GM12865 (cell line): ENCODE measurements at regions not wholly inside any gene's neighbourhood (a gene's known extent, or its start where the extent isn't known, plus 50 kb on each side); places are given as distances from the start of the nearest gene placed in this dataset.

Source experiments
- DNase-seq: peaks from one replicate; pipeline ENCODE4 v3.0.0; 2010; ENCODE audit warnings: low read depth
- H3K4me3 ChIP-seq: 2 replicates; pipeline ENCODE4 v1.5.1; 2011; ENCODE audit warnings: mild to moderate bottlenecking, low read depth, low read length, control low read depth
- TF ChIP-seq, protein P1 (sequence below): IDR thresholded peaks from 2 replicates; pipeline ENCODE4 v1.5.1; 2011; ENCODE audit warnings: low read length, control low read depth, low read depth, inconsistent platforms; ENCODE audit not compliant: insufficient read depth; ENCODE audit errors: missing control alignments

DNA sequence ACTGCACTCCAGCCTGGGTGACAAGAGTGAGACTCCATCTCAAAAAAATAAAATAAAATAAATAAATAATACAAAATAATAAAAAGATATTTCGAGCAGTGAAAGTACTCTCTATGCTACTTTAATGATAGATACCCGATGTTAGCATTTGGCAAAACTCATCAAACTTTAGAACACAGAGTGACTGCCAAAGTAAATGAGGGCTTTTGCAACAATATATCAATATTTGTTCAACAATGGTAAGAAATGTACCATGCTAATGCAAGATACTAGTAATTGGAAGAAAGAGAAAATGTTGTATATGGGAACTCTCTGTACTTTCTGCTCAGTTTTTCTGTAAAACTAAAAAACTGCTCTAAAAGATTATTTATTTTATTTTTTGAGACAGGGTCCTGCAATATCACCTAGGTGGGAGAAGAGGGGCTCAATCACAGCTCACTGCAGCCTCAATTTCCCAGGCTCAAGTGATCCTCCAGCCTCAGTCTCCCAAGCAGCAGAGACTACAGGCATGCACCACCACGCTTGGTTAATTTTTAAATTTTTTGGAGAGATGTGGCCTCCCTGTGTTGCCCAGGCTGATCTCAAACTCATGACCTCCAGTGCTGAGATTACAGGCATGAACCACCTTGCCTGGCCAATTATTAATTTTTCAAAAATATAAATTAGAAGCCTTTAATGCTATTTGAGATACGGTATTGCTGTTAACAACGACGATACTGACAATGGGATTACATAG is 650.5 kb upstream of the NR2F2 start:
- no peak overlapping the region for H3K4me3 ChIP-seq
- no peak for DNase-seq
- TF ChIP-seq, protein P1, sequence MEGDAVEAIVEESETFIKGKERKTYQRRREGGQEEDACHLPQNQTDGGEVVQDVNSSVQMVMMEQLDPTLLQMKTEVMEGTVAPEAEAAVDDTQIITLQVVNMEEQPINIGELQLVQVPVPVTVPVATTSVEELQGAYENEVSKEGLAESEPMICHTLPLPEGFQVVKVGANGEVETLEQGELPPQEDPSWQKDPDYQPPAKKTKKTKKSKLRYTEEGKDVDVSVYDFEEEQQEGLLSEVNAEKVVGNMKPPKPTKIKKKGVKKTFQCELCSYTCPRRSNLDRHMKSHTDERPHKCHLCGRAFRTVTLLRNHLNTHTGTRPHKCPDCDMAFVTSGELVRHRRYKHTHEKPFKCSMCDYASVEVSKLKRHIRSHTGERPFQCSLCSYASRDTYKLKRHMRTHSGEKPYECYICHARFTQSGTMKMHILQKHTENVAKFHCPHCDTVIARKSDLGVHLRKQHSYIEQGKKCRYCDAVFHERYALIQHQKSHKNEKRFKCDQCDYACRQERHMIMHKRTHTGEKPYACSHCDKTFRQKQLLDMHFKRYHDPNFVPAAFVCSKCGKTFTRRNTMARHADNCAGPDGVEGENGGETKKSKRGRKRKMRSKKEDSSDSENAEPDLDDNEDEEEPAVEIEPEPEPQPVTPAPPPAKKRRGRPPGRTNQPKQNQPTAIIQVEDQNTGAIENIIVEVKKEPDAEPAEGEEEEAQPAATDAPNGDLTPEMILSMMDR = no peak

GRCh38 chr15:95680728-95681127 is 649.8 kb upstream of the NR2F2 start:
- TF ChIP-seq, protein P1 = no peak
- no peak overlapping the region for H3K4me3 ChIP-seq
- DNase-seq = no peak

DNA sequence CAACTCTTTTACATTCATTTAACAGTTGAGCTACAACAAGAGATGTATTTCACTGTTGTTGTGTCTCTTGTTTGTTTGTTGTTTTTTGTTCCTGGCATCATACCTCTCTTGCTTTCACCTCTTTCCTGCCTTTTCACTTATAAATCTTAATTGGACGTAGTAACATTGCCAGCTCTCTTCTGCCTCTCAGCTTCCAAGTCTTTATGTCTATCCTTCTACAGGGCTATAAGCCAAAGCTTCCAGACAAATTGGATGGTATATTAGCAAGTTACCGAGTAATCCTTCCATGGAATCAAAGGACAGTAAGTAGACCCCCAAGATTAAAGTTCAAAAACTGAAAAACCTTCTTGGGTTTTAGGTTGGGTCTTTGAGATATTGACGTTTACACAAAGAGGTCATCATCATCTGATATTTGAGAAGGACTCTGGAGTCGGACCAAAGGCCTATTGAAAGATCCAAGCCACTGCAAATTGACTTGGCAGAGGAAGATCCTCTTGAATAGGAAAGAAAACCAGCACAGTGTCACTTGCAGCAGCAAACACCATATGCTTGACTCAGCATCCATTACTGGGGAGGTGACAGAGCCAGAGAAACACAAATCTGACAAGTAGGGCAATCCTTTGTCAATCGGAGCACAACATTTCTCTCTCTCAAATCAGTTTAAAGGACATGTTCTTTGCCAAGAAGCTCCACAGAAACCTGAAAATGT is 648.5 kb upstream of the NR2F2 start:
- TF ChIP-seq, protein P1 = no peak
- H3K4me3 ChIP-seq = no peak overlapping the region
- DNase-seq = no peak

DNA sequence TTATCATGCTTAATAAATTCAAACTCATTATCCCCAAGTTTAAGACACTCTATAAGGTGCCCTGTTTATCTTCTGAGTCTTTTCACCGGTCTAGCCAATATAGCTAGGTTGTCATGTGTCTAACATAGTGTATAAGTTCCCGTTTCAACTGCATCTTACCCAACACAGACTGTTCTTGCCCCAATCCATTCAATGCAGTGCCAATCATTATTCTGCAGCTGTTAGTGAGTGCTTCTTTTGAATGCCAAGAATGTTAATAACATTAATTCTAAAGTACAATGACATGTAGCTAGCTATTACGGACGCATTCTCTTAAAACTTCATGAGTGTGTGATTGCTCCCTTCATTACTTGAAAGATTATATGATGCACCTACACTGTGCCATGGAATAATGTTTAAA is 646.4 kb upstream of the NR2F2 start:
- no peak for DNase-seq

GRCh38 chr15:95684693-95685115 is 645.8 kb upstream of the NR2F2 start:
- no peak overlapping the region for H3K4me3 ChIP-seq
- TF ChIP-seq, protein P1 = no peak
- DNase-seq = no peak

More for the DNA sequence above, 646.4 kb upstream of the NR2F2 start:
- TF ChIP-seq, protein P1 = no peak
- no peak overlapping the region for H3K4me3 ChIP-seq

DNA sequence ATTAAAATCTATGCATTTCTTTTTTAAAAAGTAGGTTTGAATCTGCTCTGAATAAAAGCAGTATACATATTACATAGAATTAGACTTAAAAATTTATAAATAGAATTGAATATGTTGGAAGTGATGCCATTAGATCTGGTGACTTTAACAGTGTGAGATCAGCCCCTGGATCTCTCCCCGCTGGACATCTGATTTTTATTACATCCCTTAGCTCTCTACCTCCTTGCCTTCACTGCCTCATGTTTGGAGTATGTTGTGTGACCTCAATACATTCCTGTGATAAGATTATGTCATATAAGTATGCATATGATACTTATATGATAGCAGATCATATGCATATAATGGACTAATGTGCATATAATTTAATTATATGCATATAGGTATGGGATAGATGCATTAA is 643.4 kb upstream of the NR2F2 start:
- H3K4me3 ChIP-seq = no peak overlapping the region
- DNase-seq = no peak
- TF ChIP-seq, protein P1 = no peak
